ENCODE measurements at regions not wholly inside any gene's neighbourhood (a gene's known extent, or its start where the extent isn't known, plus 50 kb on each side); places are given as distances from the start of the nearest gene placed in this dataset.

- no peak for DNase-seq (ENCODE audit: low read depth in 1 of 2, low spot score in 1 of 2)
These were observed 1074.2 kb upstream of the WWC1 start for GRCh38 chr5:167217097-167217743.

GRCh38 chr5:167219298-167219697 is 1072.1 kb upstream of the WWC1 start:
- no peak for DNase-seq (ENCODE audit: low read depth in 1 of 2, low spot score in 1 of 2)

- no peak for DNase-seq (ENCODE audit: low read depth in 1 of 2, low spot score in 1 of 2)
These were observed 1065.1 kb upstream of the WWC1 start for GRCh38 chr5:167226386-167226785.

- DNase-seq (ENCODE audit: low read depth in 1 of 2, low spot score in 1 of 2): no peak
These were observed 1063.3 kb upstream of the WWC1 start for GRCh38 chr5:167228134-167228533.

GRCh38 chr5:167229751-167230150 is 1061.7 kb upstream of the WWC1 start:
- no peak for DNase-seq (ENCODE audit: low read depth in 1 of 2, low spot score in 1 of 2)

- no peak for DNase-seq (ENCODE audit: low read depth in 1 of 2, low spot score in 1 of 2)
These were observed 1061.0 kb upstream of the WWC1 start for GRCh38 chr5:167230414-167230813.

- no peak for DNase-seq (ENCODE audit: low read depth in 1 of 2, low spot score in 1 of 2)
These were observed 1058.7 kb upstream of the WWC1 start for GRCh38 chr5:167232675-167233311.

GRCh38 chr5:167233507-167234220 is 1057.8 kb upstream of the WWC1 start:
- DNase-seq (ENCODE audit: low read depth in 1 of 2, low spot score in 1 of 2): no peak

- no peak for DNase-seq (ENCODE audit: low read depth in 1 of 2, low spot score in 1 of 2)
These were observed 1049.9 kb upstream of the WWC1 start for GRCh38 chr5:167241436-167242067.

GRCh38 chr5:167242701-167243100 is 1048.7 kb upstream of the WWC1 start:
- DNase-seq (ENCODE audit: low read depth in 1 of 2, low spot score in 1 of 2): no peak

GRCh38 chr5:167243463-167243862 is 1048.0 kb upstream of the WWC1 start:
- no peak for DNase-seq (ENCODE audit: low read depth in 1 of 2, low spot score in 1 of 2)

GRCh38 chr5:167244583-167244982 is 1046.9 kb upstream of the WWC1 start:
- DNase-seq (ENCODE audit: low read depth in 1 of 2, low spot score in 1 of 2): no peak

GRCh38 chr5:167245868-167246267 is 1045.6 kb upstream of the WWC1 start:
- DNase-seq (ENCODE audit: low read depth in 1 of 2, low spot score in 1 of 2): no peak

GRCh38 chr5:167247816-167248215 is 1043.6 kb upstream of the WWC1 start:
- no peak for DNase-seq (ENCODE audit: low read depth in 1 of 2, low spot score in 1 of 2)

GRCh38 chr5:167248257-167248656 is 1043.2 kb upstream of the WWC1 start:
- DNase-seq (ENCODE audit: low read depth in 1 of 2, low spot score in 1 of 2): no peak

- no peak for DNase-seq (ENCODE audit: low read depth in 1 of 2, low spot score in 1 of 2)
These were observed 1040.4 kb upstream of the WWC1 start for GRCh38 chr5:167250996-167251395.

GRCh38 chr5:167254132-167254531 is 1037.3 kb upstream of the WWC1 start:
- DNase-seq (ENCODE audit: low read depth in 1 of 2, low spot score in 1 of 2): no peak

GRCh38 chr5:167255926-167256325 is 1035.5 kb upstream of the WWC1 start:
- DNase-seq (ENCODE audit: low read depth in 1 of 2, low spot score in 1 of 2): no peak

GRCh38 chr5:167259806-167260205 is 1031.6 kb upstream of the WWC1 start:
- DNase-seq (ENCODE audit: low read depth in 1 of 2, low spot score in 1 of 2): no peak

GRCh38 chr5:167261309-167262100 is 1029.9 kb upstream of the WWC1 start:
- DNase-seq (ENCODE audit: low read depth in 1 of 2, low spot score in 1 of 2): no peak

GRCh38 chr5:167263185-167263584 is 1028.3 kb upstream of the WWC1 start:
- no peak for DNase-seq (ENCODE audit: low read depth in 1 of 2, low spot score in 1 of 2)
